PC-3 (cell line): ENCODE measurements at regions not wholly inside any gene's neighbourhood (a gene's known extent, or its start where the extent isn't known, plus 50 kb on each side); places are given as distances from the start of the nearest gene placed in this dataset.

ENCODE experiments used
- ATAC-seq: fragments of 200-7000 bp; cut with Tn5 transposase; 2 replicates; pipeline ENCODE4 v1.9.1; 2020; ENCODE audit warnings: mild to moderate bottlenecking, moderate library complexity
- BruUV-seq: library from RNA; stranded (reverse); fragments of 400-500 nt; replicated peaks from 2 replicates; lab custom pipeline; 2021; lab: Mats Ljungman, UMichigan
- CTCF ChIA-PET: fragments of 300-600 bp; sonication (Branson Sonifier 250); formaldehyde crosslinking; loops from one replicate; lab custom pipeline; 2022; ENCODE audit warnings: antibody characterized with exemption; lab: Charles Lee
- POLR2A ChIA-PET: fragments of 300-600 bp; sonication (Branson Sonifier 250); formaldehyde crosslinking; loops from one replicate; lab custom pipeline; 2022; ENCODE audit warnings: antibody characterized with exemption; ENCODE audit not compliant: unreplicated experiment; lab: Charles Lee
- DNase-seq: peaks from one replicate; pipeline ENCODE4 v3.0.0-alpha.2; 2015
- H2AFZ ChIP-seq: fragments of 300-600 bp; sonication (generic); 2 replicates; pipeline ENCODE4 v1.6.0; 2016; ENCODE audit warnings: antibody characterized with exemption, low read length
- H3F3A ChIP-seq: fragments of 300-600 bp; sonication (generic); one replicate; pipeline ENCODE4 v1.6.0; 2017; ENCODE audit warnings: antibody characterized with exemption, low read length, control low read depth, mild to moderate bottlenecking; ENCODE audit not compliant: unreplicated experiment
- H3K27ac ChIP-seq: fragments of 300-600 bp; sonication (generic); 2 replicates; pipeline ENCODE4 v1.5.1; 2016; ENCODE audit warnings: mild to moderate bottlenecking, low read length
- H3K27me3 ChIP-seq: fragments of 300-600 bp; sonication (generic); 2 replicates; pipeline ENCODE4 v1.6.1; 2016; ENCODE audit warnings: low read length, mixed read lengths
- H3K36me3 ChIP-seq: fragments of 300-600 bp; sonication (generic); 2 replicates; pipeline ENCODE4 v1.6.1; 2016; ENCODE audit warnings: low read depth, mixed run types, low read length, mixed read lengths
- H3K4me1 ChIP-seq: fragments of 300-600 bp; sonication (generic); 2 replicates; pipeline ENCODE4 v1.5.1; 2016; ENCODE audit warnings: low read length; ENCODE audit not compliant: insufficient read depth
- H3K4me2 ChIP-seq: fragments of 300-600 bp; sonication (generic); 2 replicates; pipeline ENCODE4 v1.6.0; 2016; ENCODE audit warnings: low read length
- H3K4me3 ChIP-seq: fragments of 300-600 bp; sonication (generic); 2 replicates; pipeline ENCODE4 v1.5.1; 2016; ENCODE audit warnings: mild to moderate bottlenecking, low read length, mixed read lengths
- H3K79me2 ChIP-seq: fragments of 300-600 bp; sonication (generic); 2 replicates; pipeline ENCODE4 v1.6.1; 2017; ENCODE audit warnings: low read length, mixed read lengths
- H3K9ac ChIP-seq: fragments of 300-600 bp; sonication (generic); 2 replicates; pipeline ENCODE4 v1.6.0; 2016; ENCODE audit warnings: mild to moderate bottlenecking, low read length
- H3K9me2 ChIP-seq: fragments of 300-600 bp; sonication (generic); replicated peaks from 2 replicates; pipeline ENCODE4 v1.6.1; 2016; ENCODE audit warnings: mixed run types, low read length, mixed read lengths
- H3K9me3 ChIP-seq: fragments of 300-600 bp; sonication (generic); 2 replicates; pipeline ENCODE4 v1.6.1; 2016; ENCODE audit warnings: low read length, mixed read lengths
- H4K20me1 ChIP-seq: fragments of 300-600 bp; sonication (generic); 2 replicates; pipeline ENCODE4 v1.6.1; 2016; ENCODE audit warnings: low read length, mixed read lengths
- CTCF ChIP-seq: fragments of 300-600 bp; sonication (generic); conservative IDR thresholded peaks from 2 replicates; pipeline ENCODE4 v1.5.1; 2017; ENCODE audit warnings: antibody characterized with exemption, low read depth, mild to moderate bottlenecking, low read length
- EZH2 ChIP-seq: fragments of 300-600 bp; sonication (generic); IDR thresholded peaks from one replicate; pipeline ENCODE4 v1.6.1; 2017; ENCODE audit warnings: antibody characterized with exemption, mild to moderate bottlenecking, low read length; ENCODE audit not compliant: unreplicated experiment
- EZH2phosphoT487 ChIP-seq: fragments of 300-600 bp; sonication (generic); IDR thresholded peaks from 2 replicates; pipeline ENCODE4 v1.6.1; 2018; ENCODE audit warnings: mild to moderate bottlenecking, antibody characterized with exemption, low read length, borderline replicate concordance
- intact Hi-C: fragments of 100-400 bp; cut with micrococcal nuclease; formaldehyde crosslinking; loops from 2 replicates; pipeline ENCODE4 v1.9.0; 2023

GRCh38 chr3:181909241-181909640 is 197.5 kb downstream of the SOX2 start:
- BruUV-seq: no TSS peak
- Histone ChIP-seq H3K9me3 (no peaks in the 10 kb centered on the region), H3K27ac (no peak overlapping the region), H3K9ac (no peak overlapping the region), H3K4me1 (peaks cover 16% of the 10 kb centered on the region), H3K79me2 (no peaks in the 10 kb centered on the region), H3K9me2 (no peaks in the 10 kb centered on the region), H3F3A (no peaks in the 10 kb centered on the region), H4K20me1 (no peaks in the 10 kb centered on the region), H3K36me3 (no peaks in the 10 kb centered on the region), H2AFZ (no peak overlapping the region), H3K4me2 (no peak overlapping the region), H3K27me3 (no peaks in the 10 kb centered on the region), H3K4me3 (no peak overlapping the region)
- DNase-seq (no peak), ATAC-seq (no peak)
- intact Hi-C loops: no loop called here
- ChIA-PET POLR2A (no interaction called here), CTCF (no interaction called here)
- TF ChIP-seq CTCF: no peak
- no peak for TF ChIP-seq EZH2phosphoT487
- no peak for TF ChIP-seq EZH2

- no peak for ATAC-seq
- intact Hi-C loops: no loop called here
These were observed 200.7 kb downstream of the SOX2 start for GRCh38 chr3:181912384-181912783.

More at GRCh38 chr3:181912384-181912783, 200.7 kb downstream of the SOX2 start:
- H3K9me3 ChIP-seq: no peaks in the 10 kb centered on the region
- no peaks in the 10 kb centered on the region for H3K27me3 ChIP-seq
- no peaks in the 10 kb centered on the region for H3K9me2 ChIP-seq
- TF ChIP-seq EZH2 (no peak), CTCF (no peak), EZH2phosphoT487 (no peak)
- CTCF ChIA-PET: no interaction called here
- H3K27ac ChIP-seq: no peak overlapping the region
- H3K4me1 ChIP-seq: peaks cover 23% of the 10 kb centered on the region
- H3F3A ChIP-seq: no peaks in the 10 kb centered on the region
- no peak overlapping the region for H3K4me2 ChIP-seq
- H3K36me3 ChIP-seq: no peaks in the 10 kb centered on the region
- POLR2A ChIA-PET: no interaction called here
- no peaks in the 10 kb centered on the region for H3K79me2 ChIP-seq
- H4K20me1 ChIP-seq: no peaks in the 10 kb centered on the region
- DNase-seq: no peak
- no peak overlapping the region for H3K9ac ChIP-seq
- H3K4me3 ChIP-seq: no peak overlapping the region
- no TSS peak for BruUV-seq
- H2AFZ ChIP-seq: no peak overlapping the region
